CD4-positive, alpha-beta T cell treated with Interleukin-12 subunit alpha and Interleukin-12 subunit beta, for 1 hour (primary cell): ENCODE measurements at regions not wholly inside any gene's neighbourhood (a gene's known extent, or its start where the extent isn't known, plus 50 kb on each side); places are given as distances from the start of the nearest gene placed in this dataset.
"Not testable (repeated sequence)": the region's sequence is repeated elsewhere in the genome, so short reads cannot be mapped to it uniquely, and the experiment has no call there.

Experiments
- DNase-seq: peaks from one replicate; pipeline ENCODE4 v3.0.0-alpha.2; 2020

GRCh38 chr12:73769337-73769736 lies 768.3 kb upstream of the ATXN7L3B start:
- DNase-seq = no peak

DNA sequence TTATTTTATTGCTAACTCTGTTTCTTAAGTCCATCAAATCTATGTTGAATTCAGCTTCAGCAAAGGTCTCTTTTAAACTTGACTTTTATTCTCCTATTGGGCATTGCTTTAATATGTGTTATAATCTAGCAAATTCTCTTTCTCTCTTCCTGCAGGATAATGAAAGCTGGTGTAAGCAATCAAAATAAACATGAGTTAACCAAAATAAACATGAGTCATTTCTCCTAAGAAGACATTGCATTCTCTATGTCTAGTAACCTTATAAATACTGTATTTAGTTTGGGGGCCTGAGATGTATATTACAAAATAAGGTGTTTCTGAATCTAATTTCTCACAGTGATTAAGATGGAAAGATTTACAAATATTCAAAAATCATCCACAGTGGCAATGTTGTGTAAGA lies 739.1 kb upstream of the ATXN7L3B start:
- DNase-seq = no peak

GRCh38 chr12:73815072-73815645 lies 722.5 kb upstream of the ATXN7L3B start:
- no peak for DNase-seq

- DNase-seq = no peak
Observed at GRCh38 chr12:73817161-73817560, 720.5 kb upstream of the ATXN7L3B start.

- DNase-seq = no peak
Observed at GRCh38 chr12:73833746-73834145, 703.9 kb upstream of the ATXN7L3B start.

GRCh38 chr12:73841963-73842362 lies 695.7 kb upstream of the ATXN7L3B start:
- no peak for DNase-seq

DNA sequence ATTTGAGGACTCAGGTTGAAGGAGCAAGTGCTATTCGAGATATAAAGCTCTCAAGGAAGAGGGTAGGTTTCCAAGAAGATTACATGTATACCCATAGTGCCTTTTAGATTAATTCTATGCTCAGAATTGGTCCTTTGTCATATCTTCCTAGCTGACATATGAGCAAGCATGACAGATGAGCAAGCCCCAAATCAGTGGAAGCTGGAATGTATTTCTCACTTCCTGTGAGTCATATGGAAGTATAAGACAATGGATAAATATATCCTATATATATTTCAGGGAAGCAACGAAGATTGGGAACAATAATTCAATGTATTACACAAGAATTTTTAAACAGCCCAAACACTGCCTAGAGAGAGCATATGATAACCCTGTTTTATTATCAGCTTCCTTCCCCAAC lies 674.1 kb upstream of the ATXN7L3B start:
- no peak for DNase-seq

DNA sequence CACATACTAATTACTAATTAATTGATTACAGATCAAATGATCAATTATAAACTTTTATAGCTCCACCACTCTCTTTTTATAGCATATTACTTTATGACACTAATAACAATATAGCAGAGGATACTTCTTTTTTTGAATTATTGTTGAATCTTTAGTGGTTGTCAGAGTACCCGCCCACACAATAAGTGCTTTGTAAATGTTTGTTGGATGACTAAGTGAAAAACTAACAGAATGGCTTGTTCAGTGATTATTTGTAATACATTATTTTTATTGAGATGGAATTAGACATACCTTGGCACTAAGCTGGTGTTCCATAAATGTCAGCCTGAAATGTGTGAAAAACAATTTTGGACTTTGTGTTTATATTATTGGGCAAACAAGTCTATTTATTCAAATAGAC lies 670.5 kb upstream of the ATXN7L3B start:
- DNase-seq = no peak

DNA sequence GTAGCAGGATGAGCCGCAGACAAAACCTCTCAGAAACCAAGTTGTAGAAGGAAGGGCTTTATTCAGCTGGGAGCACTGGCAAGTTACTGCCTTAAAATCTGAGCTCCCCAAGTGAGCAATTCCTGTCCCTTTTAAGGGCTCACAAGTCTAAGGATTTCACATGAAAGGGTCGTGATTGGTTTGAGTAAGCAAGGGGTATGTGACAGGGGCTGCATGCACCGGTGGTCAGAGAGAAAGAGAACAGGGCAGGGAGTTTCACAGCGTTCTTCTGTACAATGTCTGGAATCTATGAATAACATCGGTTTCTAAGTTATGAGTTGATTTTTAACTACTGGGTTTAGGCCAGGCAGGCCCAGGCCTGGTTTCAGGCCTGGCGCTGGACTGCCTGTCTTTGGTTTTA lies 660.3 kb upstream of the ATXN7L3B start:
- not testable (repeated sequence) for DNase-seq

GRCh38 chr12:73892201-73892600 lies 645.4 kb upstream of the ATXN7L3B start:
- no peak for DNase-seq

DNA sequence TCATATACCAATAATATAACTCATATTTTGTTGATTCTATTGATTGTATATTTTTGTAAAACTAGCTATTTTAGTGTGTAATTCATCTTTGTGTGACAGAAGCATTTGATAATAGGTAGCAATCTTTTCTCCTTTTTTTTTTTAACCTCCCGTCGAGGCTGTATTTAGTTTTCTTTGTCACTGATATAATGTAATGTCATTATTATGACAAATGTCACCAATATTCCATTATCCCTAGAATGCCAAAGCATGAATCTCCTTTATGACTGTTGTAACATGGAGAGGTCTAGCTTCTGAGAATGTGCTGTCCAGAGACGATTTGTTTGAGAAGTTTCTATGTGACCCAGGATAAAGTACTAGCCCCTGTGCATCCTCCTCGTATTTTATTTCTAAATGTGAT lies 639.0 kb upstream of the ATXN7L3B start:
- no peak for DNase-seq

GRCh38 chr12:73902260-73902659 lies 635.4 kb upstream of the ATXN7L3B start:
- no peak for DNase-seq

GRCh38 chr12:73906757-73907156 lies 630.9 kb upstream of the ATXN7L3B start:
- DNase-seq = no peak

DNA sequence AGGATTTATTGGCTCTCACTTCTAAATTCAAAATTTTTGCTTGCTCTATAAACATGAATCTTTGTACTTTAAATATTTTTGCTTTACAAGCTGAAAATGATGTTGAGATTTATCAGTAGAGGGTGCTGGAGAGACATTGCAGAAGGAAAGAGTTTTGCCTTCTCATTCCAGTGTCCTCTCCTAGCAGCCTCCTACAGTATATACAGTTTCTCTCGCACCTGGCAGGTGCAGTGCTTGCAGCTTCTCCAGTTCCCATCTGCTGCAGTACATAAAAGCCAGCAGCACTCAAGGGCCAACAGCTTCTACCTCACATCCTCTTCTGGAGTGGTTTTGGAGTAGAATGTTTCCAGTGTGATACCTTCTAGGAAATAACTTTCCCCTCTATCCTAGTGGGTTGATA lies 601.8 kb upstream of the ATXN7L3B start:
- DNase-seq = no peak

DNA sequence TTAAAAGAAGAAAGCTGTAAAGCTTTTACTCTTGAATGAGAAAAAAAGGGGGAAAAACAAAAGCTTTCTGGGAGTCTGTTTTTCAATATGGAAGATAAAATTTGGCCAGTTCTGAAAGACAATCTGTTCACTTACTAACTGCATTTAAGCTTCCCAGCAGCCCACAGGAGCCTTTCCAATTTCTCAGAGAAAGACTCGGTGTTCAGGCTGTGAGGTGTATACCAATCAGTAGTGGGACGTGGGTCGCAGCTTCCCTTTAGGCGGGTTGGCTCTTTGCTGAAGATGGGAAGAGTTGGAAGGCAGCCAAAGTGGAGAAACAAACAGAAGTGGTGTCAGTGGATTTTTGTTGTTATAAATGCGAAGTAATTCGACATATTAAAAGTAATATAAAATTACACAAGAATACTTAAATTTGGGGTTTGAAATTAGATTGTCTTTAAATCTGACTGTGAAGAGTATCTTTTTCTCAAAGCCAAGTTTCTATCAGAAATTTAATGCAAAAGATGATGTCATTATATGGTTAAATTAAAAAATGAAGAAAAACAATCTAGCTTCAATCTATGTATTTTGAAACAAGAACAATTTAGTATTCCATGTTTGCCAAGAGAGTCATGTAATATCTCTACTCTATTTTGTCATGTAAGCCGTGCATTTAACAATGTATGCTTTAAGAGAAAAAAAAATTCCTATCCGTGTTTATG lies 590.2 kb upstream of the ATXN7L3B start:
- DNase-seq = no peak

DNA sequence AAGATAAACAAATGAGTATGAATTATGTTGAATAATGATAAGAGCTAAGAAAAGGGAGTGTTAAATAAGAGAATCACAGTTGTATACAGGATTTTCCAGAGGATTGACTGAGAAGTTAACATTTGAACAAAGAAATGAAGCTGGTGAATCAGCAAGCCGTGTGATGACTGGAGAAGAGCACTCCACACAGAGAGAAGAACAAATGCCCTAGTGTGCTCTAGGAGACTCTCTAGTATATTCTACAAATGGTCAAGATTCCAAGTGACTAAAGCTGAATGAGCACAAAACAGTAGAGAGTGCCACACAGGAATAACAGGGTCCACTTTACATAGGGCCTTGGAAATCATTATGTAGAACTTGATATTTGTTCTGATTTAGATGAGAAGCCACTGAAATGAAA lies 587.1 kb upstream of the ATXN7L3B start:
- no peak for DNase-seq

- no peak for DNase-seq
Observed at GRCh38 chr12:73951956-73952703, 585.5 kb upstream of the ATXN7L3B start.

DNA sequence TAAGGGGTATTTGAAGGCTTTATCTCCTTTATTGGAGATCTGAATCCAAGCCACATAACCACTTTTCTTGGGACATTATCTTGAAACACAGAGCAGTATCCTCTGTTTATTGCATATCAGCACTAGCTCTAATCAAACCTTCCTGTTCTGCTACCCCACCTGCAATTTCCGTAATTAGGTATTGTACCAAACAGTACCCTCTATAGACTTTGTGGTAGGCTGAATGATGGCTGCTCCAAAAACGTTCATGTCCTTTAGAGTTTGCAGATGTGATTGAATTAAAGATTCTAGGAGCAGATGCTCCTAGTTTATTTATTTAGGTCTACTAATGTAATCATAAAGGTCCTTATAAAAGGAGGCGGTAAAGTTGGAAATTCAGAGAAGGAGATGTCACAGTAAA lies 573.0 kb upstream of the ATXN7L3B start:
- DNase-seq = no peak

- DNase-seq = no peak
Observed at GRCh38 chr12:73973486-73973885, 564.1 kb upstream of the ATXN7L3B start.

GRCh38 chr12:73984552-73984951 lies 553.1 kb upstream of the ATXN7L3B start:
- no peak for DNase-seq

- no peak for DNase-seq
Observed at GRCh38 chr12:73991138-73991537, 546.5 kb upstream of the ATXN7L3B start.

DNA sequence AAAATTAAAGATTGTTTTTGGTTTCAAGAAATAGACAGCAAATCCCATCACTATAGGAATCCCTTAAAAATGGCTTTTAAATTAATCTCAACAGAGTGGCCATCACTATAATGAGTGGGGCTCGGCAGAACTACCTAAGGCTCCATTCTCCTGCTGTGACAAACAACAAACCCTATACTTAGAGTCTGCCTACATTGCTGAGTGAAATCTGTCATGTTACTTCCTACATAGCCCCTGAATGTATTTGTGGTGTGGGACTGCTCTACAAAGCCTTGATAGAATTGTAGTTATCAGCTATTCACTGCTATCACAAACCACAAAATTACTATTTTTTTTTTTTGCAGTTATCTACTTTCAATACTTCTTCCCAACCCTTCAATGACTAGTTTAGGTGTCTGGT lies 538.7 kb upstream of the ATXN7L3B start:
- no peak for DNase-seq

- DNase-seq = no peak
Observed at GRCh38 chr12:74015118-74015517, 522.5 kb upstream of the ATXN7L3B start.

DNA sequence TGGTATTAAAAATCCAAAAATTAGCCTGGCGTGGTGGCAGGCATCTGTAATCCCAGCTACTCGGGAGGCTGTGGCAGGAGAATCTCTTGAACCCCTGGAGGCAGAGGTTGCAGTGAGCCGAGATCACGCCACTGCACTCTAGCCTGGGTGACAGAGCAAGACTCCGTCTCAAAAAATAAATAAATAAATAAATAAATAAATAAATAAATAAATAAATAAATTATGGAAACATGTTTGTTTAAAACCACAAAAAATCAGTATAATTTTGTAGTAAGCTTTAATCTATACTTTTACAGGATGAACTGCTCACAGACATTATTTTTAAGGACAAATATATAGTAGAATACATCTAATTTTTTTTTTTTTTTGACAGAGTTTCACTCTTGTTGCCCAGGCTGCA lies 521.3 kb upstream of the ATXN7L3B start:
- not testable (repeated sequence) for DNase-seq
